Renal cortical epithelial cell (primary cell): ENCODE measurements at regions not wholly inside any gene's neighbourhood (a gene's known extent, or its start where the extent isn't known, plus 50 kb on each side); places are given as distances from the start of the nearest gene placed in this dataset.

Experiments used
- DNase-seq: peaks from one replicate; pipeline ENCODE4 v3.0.0-alpha.2; 2011; ENCODE audit warnings: low read depth

DNA sequence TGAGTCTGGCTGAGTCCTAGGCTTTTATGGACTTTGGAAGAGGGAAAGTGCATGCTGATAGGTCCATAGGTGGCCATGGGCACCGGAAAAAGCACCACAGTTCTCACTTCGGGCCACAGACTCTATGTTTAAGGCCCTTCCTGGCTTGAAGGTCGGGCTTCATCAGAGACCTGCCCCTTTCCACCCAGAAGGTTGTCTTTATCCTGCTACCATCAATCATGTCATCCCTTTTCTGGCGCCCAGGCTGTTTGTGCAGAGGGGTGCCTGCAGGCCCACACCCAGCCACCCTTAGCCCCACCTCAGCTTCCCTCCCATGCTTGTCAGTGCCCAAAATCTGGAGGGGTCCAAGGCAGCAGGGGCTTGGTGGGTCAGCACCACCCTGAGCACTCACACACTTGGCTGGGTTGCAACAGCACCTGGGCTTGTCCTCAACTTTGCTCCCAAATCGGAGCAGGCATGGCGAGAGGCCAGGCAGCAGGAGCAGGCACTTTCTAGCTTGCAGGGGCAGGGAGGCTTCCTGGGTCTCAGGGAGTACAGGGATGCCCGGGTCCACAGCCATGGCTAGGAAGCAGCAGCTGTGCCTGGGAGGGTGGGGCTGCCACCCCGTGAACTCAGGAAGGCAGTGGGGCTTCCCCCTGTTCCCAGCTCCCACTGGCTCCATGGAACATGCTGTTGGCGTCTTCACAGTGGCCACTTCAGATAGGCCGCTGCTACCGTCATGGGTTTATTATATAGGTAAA lies 63.8 kb upstream of the TOM1L1 start:
- no peak for DNase-seq

DNA sequence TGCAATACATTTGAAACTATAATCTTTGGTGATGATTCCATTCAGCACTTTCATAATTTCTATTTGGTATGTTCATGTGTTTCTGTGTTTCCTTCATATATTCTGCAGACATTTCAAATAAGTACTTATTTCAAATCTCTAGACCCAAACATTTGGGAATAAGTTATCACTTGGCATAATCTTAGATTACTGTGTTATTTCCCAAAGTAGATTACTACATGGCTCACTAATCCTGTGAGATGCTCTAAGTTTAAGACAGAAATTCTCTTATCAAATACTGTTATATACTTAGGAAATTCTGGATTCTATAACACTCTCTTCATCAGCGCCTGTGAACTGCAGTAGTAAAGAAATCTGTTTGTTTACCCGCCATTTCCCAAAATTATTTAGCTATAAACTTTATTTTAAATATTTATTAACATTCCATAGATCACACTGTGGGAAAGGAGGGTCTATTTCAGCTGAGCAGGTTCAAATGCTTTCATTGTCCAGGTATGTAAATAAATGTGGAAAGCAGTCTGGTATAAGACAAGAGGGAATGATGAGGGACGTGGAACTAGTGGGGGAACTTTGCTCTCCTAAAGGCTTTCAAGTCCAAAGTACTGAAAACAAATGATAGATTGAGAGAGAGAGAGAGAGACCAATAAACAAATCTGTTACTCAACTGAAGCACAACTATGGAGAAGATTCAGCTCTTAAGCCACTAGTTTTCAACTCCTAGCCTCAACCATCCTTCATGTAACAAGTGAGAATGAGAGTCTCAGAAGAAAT lies 61.8 kb upstream of the TOM1L1 start:
- no peak for DNase-seq

DNA sequence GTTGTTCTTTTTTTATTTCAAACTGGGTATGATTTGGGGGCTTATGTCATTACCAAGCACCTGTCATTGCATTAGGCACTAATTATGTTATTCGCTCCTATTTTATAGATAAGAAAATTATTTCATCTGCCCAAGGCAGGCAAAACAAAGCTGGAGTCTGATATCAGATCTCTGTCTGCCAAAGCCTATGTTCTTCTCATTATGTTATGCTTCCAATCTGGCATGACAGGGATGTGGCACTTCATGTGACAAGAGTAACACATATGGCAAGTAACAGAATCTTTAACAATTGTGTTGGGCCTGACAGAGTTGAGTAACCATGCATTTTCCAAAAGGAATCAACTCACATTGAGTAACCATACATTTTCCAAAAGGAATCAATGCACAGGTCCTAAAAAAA lies 61.2 kb upstream of the TOM1L1 start:
- DNase-seq = no peak

DNA sequence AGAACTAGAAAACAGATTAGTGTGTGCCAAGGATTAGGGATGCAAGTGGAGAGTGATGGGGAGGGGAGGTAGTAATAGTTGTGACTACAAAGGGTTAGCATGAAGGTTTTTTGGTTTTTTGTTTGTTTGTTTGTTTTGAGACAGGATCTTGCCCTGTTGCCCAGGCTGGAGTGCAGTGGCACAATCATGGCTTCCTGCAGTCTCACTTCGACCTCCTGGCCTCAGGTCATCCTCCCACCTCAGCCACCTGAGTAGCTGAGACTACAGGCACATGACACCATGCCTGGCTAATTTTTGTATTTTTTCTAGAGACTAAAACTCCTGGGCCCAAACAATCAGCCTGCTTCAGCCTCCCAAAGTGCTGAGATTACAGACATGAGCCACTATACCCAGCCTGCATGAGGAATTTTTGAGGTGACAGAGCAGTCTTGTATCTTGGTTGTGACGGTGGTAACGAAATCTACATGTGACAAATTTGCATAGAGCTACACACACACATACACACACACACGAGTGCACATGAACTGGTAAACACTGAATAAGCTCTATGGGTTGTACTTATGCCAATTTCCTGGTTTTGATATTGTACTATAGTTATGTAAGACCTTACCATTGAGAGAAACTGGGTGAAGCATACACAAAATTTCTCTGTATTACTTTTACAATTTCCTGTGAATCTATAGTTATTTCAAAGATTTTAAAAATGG lies 59.6 kb upstream of the TOM1L1 start:
- no peak for DNase-seq

DNA sequence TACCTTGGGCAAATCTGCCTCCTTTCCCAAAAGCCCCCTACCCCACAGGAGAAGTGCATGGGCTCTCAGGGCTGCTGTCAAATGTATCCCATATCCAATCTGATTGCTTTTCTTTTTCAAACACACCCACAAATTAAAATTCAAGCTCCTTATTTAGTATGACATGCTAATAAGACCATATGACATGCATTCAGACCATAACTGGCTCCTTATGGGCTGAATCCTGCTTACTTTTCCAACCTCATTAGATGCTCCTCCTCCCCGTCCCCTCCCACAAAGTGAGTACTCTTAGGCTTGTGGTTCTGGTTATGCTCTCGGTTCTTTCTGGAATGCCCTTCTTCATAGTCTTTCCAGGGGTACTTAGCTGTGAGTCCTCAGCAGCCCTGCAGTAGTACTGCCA lies 59.0 kb upstream of the TOM1L1 start:
- DNase-seq = no peak

DNA sequence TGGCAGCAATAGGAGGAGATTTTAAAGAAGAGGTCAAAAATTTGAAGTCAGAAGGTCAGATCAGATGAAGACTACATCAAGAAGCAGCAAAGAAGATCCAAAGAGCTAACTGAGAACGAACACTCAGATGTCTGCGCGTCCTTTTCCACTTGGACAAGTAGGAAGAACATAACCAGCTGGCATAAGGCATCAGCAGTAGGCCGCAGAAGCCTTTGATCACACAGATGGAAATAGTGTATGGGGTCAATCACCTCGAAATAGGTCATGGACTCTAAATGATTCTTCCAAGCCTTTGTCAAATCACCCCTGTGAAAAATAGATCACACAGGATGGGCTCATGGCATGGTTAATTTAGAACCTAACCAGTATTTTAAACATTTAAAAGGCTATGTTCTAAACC lies 56.4 kb upstream of the TOM1L1 start:
- DNase-seq = no peak

DNA sequence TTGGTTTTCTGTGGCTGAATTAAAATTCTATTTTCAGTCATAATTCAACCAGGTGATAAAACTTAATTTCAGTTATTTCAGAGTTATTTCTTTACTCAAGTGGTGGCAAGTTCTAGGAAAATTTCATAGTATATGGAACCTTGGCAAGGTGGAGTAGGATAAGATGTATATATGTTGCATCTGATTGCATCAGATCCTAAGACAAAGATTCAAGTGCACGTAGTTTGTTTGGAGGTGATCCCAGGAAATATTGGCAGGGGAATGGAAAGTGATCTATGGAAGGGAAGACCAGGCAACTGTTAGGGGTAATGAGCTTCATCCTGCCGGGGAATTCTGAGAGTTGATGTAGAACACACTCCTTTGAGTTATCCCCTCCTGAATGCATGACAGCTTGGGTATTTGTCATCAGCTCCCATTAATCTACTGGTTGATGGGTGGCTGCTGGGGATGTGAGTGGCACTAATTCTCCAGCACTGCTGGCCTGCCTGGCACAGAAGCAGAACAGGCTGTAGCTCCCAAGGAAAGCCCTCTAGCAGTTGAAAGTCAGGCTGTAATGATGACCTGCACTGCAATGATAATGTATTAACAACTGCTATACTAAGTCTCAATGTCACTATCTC lies 52.2 kb upstream of the TOM1L1 start:
- no peak for DNase-seq

DNA sequence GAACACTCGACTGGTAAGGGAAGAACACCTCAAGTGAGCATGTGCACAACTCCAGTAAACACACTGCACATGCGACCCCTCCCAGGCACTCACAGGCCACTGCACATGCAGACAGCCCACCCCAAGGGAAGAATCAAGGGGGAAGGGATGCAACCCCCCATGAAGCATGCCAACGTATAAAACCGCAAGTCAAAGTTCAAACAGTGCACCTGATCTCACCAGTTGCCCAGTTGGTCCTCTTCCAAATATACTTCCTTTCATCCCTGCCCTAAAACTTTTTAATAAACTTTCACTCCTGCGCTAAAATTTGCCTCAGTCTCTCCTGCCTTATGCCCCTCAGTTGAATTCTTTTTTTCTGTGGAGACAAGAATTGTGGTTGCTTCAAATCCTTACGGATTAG lies 51.0 kb upstream of the TOM1L1 start:
- DNase-seq = no peak
